ENCODE measurements at regions not wholly inside any gene's neighbourhood (a gene's known extent, or its start where the extent isn't known, plus 50 kb on each side); places are given as distances from the start of the nearest gene placed in this dataset.

- no peaks in the 10 kb centered on the region for H3K9me3 ChIP-seq (replicated peaks; ENCODE audit: control insufficient read depth, insufficient read depth, low read length)
- H3K4me3 ChIP-seq, result no peak overlapping the region
- no peaks in the 10 kb centered on the region for H3K27me3 ChIP-seq (replicated peaks in 1 of 2; ENCODE audit: control insufficient read depth in 2 of 2, insufficient read depth in 2 of 2, low read length in 1 of 2)
- intact Hi-C loops (cut with micrococcal nuclease; ENCODE audit: unreplicated experiment), result no loop called here
- ATAC-seq (no peak), DNase-seq (ENCODE audit: low read depth, low spot score) (no peak), FAIRE-seq (no peak)
- ChIA-PET POLR2A (no interaction called here), CTCF (no interaction called here), SMC1A (ENCODE audit: uncharacterized antibody, unreplicated experiment) (no interaction called here), RAD21 (ENCODE audit: unreplicated experiment) (no interaction called here)
- no peaks in the 10 kb centered on the region for H3K79me2 ChIP-seq (ENCODE audit: control insufficient read depth, insufficient read depth, low read length)
- no peaks in the 10 kb centered on the region for H4K20me1 ChIP-seq (ENCODE audit: control insufficient read depth, insufficient read depth)
- no peak overlapping the region for H2AFZ ChIP-seq (ENCODE audit: control insufficient read depth, low read depth, low read length)
- H3K4me1 ChIP-seq (ENCODE audit: control insufficient read depth, insufficient read depth, low read length), result no peaks in the 10 kb centered on the region
- BruUV-seq (replicated peaks), result no TSS peak
- no peak for TF ChIP-seq KAT2A (conservative IDR thresholded peaks at IDR 0.05; ENCODE audit: control insufficient read depth, low read depth, low read length)
- TF ChIP-seq ZSCAN29 (IDR thresholded peaks at IDR 0.05), result no peak
- TF ChIP-seq PAX8 (IDR thresholded peaks at IDR 0.05), result no peak
- TF ChIP-seq FOXK2 (IDR thresholded peaks at IDR 0.05), result no peak
- no peak for TF ChIP-seq SKIL (IDR thresholded peaks at IDR 0.05; ENCODE audit: low read depth, poor library complexity, severe bottlenecking)
- in situ Hi-C loops (cut with MboI), result no loop called here
- 2% methylated on average over 2 of the region's 2 CpGs for WGBS (ENCODE audit: insufficient coverage, insufficient replicate concordance, low lambda C conversion rate, missing lambda C conversion rate)
- no peaks in the 10 kb centered on the region for H3K36me3 ChIP-seq (ENCODE audit: control insufficient read depth in 2 of 2, insufficient read depth in 2 of 2, low read length in 1 of 2)
- H3K27ac ChIP-seq (ENCODE audit: control insufficient read depth, insufficient read depth), result no peak overlapping the region
- no peak overlapping the region for H3K4me2 ChIP-seq (ENCODE audit: control insufficient read depth, insufficient read depth)
- H3K9ac ChIP-seq (ENCODE audit: control insufficient read depth, insufficient read depth, low read length), result no peak overlapping the region
These were observed 171.6 kb downstream of the DPY19L2 start for GRCh38 chr12:63496654-63497053.

GRCh38 chr12:63495974-63496373, 172.3 kb downstream of the DPY19L2 start:
- intact Hi-C loops (cut with micrococcal nuclease; ENCODE audit: unreplicated experiment), result no loop called here
- TF ChIP-seq HCFC1 (IDR thresholded peaks at IDR 0.05; ENCODE audit: low read length), result no peak
- no peak for TF ChIP-seq POLR2AphosphoS5 (IDR thresholded peaks at IDR 0.05; ENCODE audit: low read length)
- TF ChIP-seq BRCA1 (IDR thresholded peaks at IDR 0.05; ENCODE audit: low read depth, low read length), result no peak
- no peak for TF ChIP-seq ZZZ3 (IDR thresholded peaks at IDR 0.05; ENCODE audit: control insufficient read depth, insufficient read length, low read depth)
- no peak for TF ChIP-seq YBX1 (IDR thresholded peaks at IDR 0.05)
- no peak for TF ChIP-seq STAT1 (conservative IDR thresholded peaks at IDR 0.05)
- TF ChIP-seq ATF3 (IDR thresholded peaks at IDR 0.05; ENCODE audit: borderline replicate concordance, extremely low read depth, low read depth, low read length), result no peak
- TF ChIP-seq PKNOX1 (IDR thresholded peaks at IDR 0.05), result no peak
- no peak for TF ChIP-seq EED (IDR thresholded peaks at IDR 0.05; ENCODE audit: low read depth)
- TF ChIP-seq BCL11A (IDR thresholded peaks at IDR 0.05; ENCODE audit: low read depth, low read length), result no peak
- no peak for TF ChIP-seq KDM1A (IDR thresholded peaks at IDR 0.05; ENCODE audit: borderline replicate concordance)
- TF ChIP-seq STAT3 (IDR thresholded peaks at IDR 0.05; ENCODE audit: low read depth, low read length), result no peak

More at GRCh38 chr12:63495974-63496373, 172.3 kb downstream of the DPY19L2 start:
- ATAC-seq (no peak), FAIRE-seq (no peak), DNase-seq (ENCODE audit: low read depth, low spot score) (no peak)
- H4K20me1 ChIP-seq (ENCODE audit: control insufficient read depth, insufficient read depth), result no peaks in the 10 kb centered on the region
- CTCF ChIA-PET, result no interaction called here
- H3K79me2 ChIP-seq (ENCODE audit: control insufficient read depth, insufficient read depth, low read length), result no peaks in the 10 kb centered on the region
- H3K9me3 ChIP-seq (replicated peaks; ENCODE audit: control insufficient read depth, insufficient read depth, low read length), result no peaks in the 10 kb centered on the region
- no peaks in the 10 kb centered on the region for H3K4me1 ChIP-seq (ENCODE audit: control insufficient read depth, insufficient read depth, low read length)
- H3K27ac ChIP-seq (ENCODE audit: control insufficient read depth, insufficient read depth), result no peak overlapping the region
- SMC1A ChIA-PET (ENCODE audit: uncharacterized antibody, unreplicated experiment), result no interaction called here
- H3K36me3 ChIP-seq (ENCODE audit: control insufficient read depth in 2 of 2, insufficient read depth in 2 of 2, low read length in 1 of 2), result no peaks in the 10 kb centered on the region
- no peak overlapping the region for H3K9ac ChIP-seq (ENCODE audit: control insufficient read depth, insufficient read depth, low read length)
- H3K4me3 ChIP-seq, result no peak overlapping the region
- WGBS (ENCODE audit: insufficient coverage, insufficient replicate concordance, low lambda C conversion rate, missing lambda C conversion rate), result 0% methylated on average over 1 of the region's 1 CpG
- POLR2A ChIA-PET, result no interaction called here
- BruUV-seq (replicated peaks), result no TSS peak
- in situ Hi-C loops (cut with MboI), result no loop called here
- H2AFZ ChIP-seq (ENCODE audit: control insufficient read depth, low read depth, low read length), result no peak overlapping the region
- no peak overlapping the region for H3K4me2 ChIP-seq (ENCODE audit: control insufficient read depth, insufficient read depth)
- H3K27me3 ChIP-seq (replicated peaks in 1 of 2; ENCODE audit: control insufficient read depth in 2 of 2, insufficient read depth in 2 of 2, low read length in 1 of 2), result no peaks in the 10 kb centered on the region
- RAD21 ChIA-PET (ENCODE audit: unreplicated experiment), result no interaction called here

All from GM12878 (cell line).